Thyroid gland (tissue), 4 donors: ENCODE measurements at regions not wholly inside any gene's neighbourhood (a gene's known extent, or its start where the extent isn't known, plus 50 kb on each side); places are given as distances from the start of the nearest gene placed in this dataset.

Experiments used
- CTCF ChIP-seq, 6 experiments: fragments of 200-600 bp in 3 of 6; fragments of 450-650 bp in 3 of 6; sonication (generic) in 3 of 6; IDR thresholded peaks; one replicate each; pipeline ENCODE4 v1.5.1; 2016 to 2019; ENCODE audit warnings: antibody characterized with exemption in 6 of 6, mild to moderate bottlenecking in 2 of 6, inconsistent platforms in 1 of 6, moderate library complexity in 1 of 6
- POLR2A ChIP-seq, 2 donors: fragments of 450-650 bp; IDR thresholded peaks; one replicate each; pipeline ENCODE4 v1.6.1; 2017; ENCODE audit warnings: antibody characterized with exemption in 2 of 2, mild to moderate bottlenecking in 2 of 2, moderate library complexity in 1 of 2

GRCh38 chr4:99720206-99720605, 62.6 kb upstream of the C4orf54 start:
- TF ChIP-seq POLR2A (IDR thresholded peaks at IDR 0.05) (no peak), CTCF (IDR thresholded peaks at IDR 0.05) (no peak)
